ENCODE measurements at regions not wholly inside any gene's neighbourhood (a gene's known extent, or its start where the extent isn't known, plus 50 kb on each side); places are given as distances from the start of the nearest gene placed in this dataset.
A peak's percentile ranks its signal among the peaks of the same experiment; 100 is the strongest.
"Not testable (repeated sequence)": the region's sequence is repeated elsewhere in the genome, so short reads cannot be mapped to it uniquely, and the experiment has no call there.

- no peaks in the 10 kb centered on the region for H3K27me3 ChIP-seq (ENCODE audit: control insufficient read depth, insufficient read depth, low read length)
- H3K4me1 ChIP-seq (ENCODE audit: control insufficient read depth, insufficient read depth, low read length): no peaks in the 10 kb centered on the region
- H3K36me3 ChIP-seq (ENCODE audit: control insufficient read depth, insufficient read depth, low read length): no peaks in the 10 kb centered on the region
- H3K27ac ChIP-seq (ENCODE audit: low read depth, low read length): no peak overlapping the region
- no peak overlapping the region for H3K4me3 ChIP-seq (ENCODE audit: low read depth, low read length)
- WGBS (ENCODE audit: insufficient coverage): 87% methylated on average over 5 of the region's 8 CpGs
- H3K9me3 ChIP-seq (ENCODE audit: control insufficient read depth, insufficient read depth, low read length): no peaks in the 10 kb centered on the region
- no peak for DNase-seq (ENCODE audit: low read depth in 4 of 6, low spot score in 6 of 6)
Observed at GRCh38 chr19:31532034-31532433, 182.8 kb upstream of the TSHZ3 start.

GRCh38 chr19:31533114-31533513 is 183.9 kb upstream of the TSHZ3 start:
- H3K27me3 ChIP-seq (ENCODE audit: control insufficient read depth, insufficient read depth, low read length): no peaks in the 10 kb centered on the region
- DNase-seq (ENCODE audit: low read depth in 4 of 6, low spot score in 6 of 6): no peak
- 100% methylated on average over 1 of the region's 3 CpGs for WGBS (ENCODE audit: insufficient coverage)
- no peak overlapping the region for H3K27ac ChIP-seq (ENCODE audit: low read depth, low read length)
- H3K4me1 ChIP-seq (ENCODE audit: control insufficient read depth, insufficient read depth, low read length): no peaks in the 10 kb centered on the region
- H3K4me3 ChIP-seq (ENCODE audit: low read depth, low read length): no peak overlapping the region
- no peaks in the 10 kb centered on the region for H3K36me3 ChIP-seq (ENCODE audit: control insufficient read depth, insufficient read depth, low read length)
- no peaks in the 10 kb centered on the region for H3K9me3 ChIP-seq (ENCODE audit: control insufficient read depth, insufficient read depth, low read length)

- H3K27me3 ChIP-seq (ENCODE audit: control insufficient read depth, insufficient read depth, low read length): no peaks in the 10 kb centered on the region
- H3K9me3 ChIP-seq (ENCODE audit: control insufficient read depth, insufficient read depth, low read length): no peaks in the 10 kb centered on the region
- H3K4me3 ChIP-seq (ENCODE audit: low read depth, low read length): no peak overlapping the region
- no peaks in the 10 kb centered on the region for H3K36me3 ChIP-seq (ENCODE audit: control insufficient read depth, insufficient read depth, low read length)
- no peaks in the 10 kb centered on the region for H3K4me1 ChIP-seq (ENCODE audit: control insufficient read depth, insufficient read depth, low read length)
- no peak overlapping the region for H3K27ac ChIP-seq (ENCODE audit: low read depth, low read length)
- no peak for DNase-seq (ENCODE audit: low read depth in 4 of 6, low spot score in 6 of 6)
Observed at GRCh38 chr19:31534231-31534630, 185.0 kb upstream of the TSHZ3 start.

GRCh38 chr19:31534786-31535657 is 185.8 kb upstream of the TSHZ3 start:
- H3K27me3 ChIP-seq (ENCODE audit: control insufficient read depth, insufficient read depth, low read length): no peaks in the 10 kb centered on the region
- H3K4me1 ChIP-seq (ENCODE audit: control insufficient read depth, insufficient read depth, low read length): no peaks in the 10 kb centered on the region
- H3K27ac ChIP-seq (ENCODE audit: low read depth, low read length): no peak overlapping the region
- no peak overlapping the region for H3K4me3 ChIP-seq (ENCODE audit: low read depth, low read length)
- no peaks in the 10 kb centered on the region for H3K9me3 ChIP-seq (ENCODE audit: control insufficient read depth, insufficient read depth, low read length)
- peak in 1 of 6 donors; percentile 14 for DNase-seq (ENCODE audit: low read depth in 4 of 6, low spot score in 6 of 6)
- 81% methylated on average over 8 of the region's 17 CpGs for WGBS (ENCODE audit: insufficient coverage)
- no peaks in the 10 kb centered on the region for H3K36me3 ChIP-seq (ENCODE audit: control insufficient read depth, insufficient read depth, low read length)

GRCh38 chr19:31535691-31536460 is 186.6 kb upstream of the TSHZ3 start:
- no peak for DNase-seq (ENCODE audit: low read depth in 4 of 6, low spot score in 6 of 6)
- 83% methylated on average over 8 of the region's 8 CpGs for WGBS (ENCODE audit: insufficient coverage)
- Histone ChIP-seq H3K27me3 (ENCODE audit: control insufficient read depth, insufficient read depth, low read length) (no peaks in the 10 kb centered on the region), H3K36me3 (ENCODE audit: control insufficient read depth, insufficient read depth, low read length) (no peaks in the 10 kb centered on the region), H3K4me1 (ENCODE audit: control insufficient read depth, insufficient read depth, low read length) (no peaks in the 10 kb centered on the region), H3K4me3 (ENCODE audit: low read depth, low read length) (no peak overlapping the region), H3K9me3 (ENCODE audit: control insufficient read depth, insufficient read depth, low read length) (no peaks in the 10 kb centered on the region), H3K27ac (ENCODE audit: low read depth, low read length) (no peak overlapping the region)

GRCh38 chr19:31537136-31537535 is 187.9 kb upstream of the TSHZ3 start:
- Histone ChIP-seq H3K9me3 (ENCODE audit: control insufficient read depth, insufficient read depth, low read length) (no peaks in the 10 kb centered on the region), H3K27me3 (ENCODE audit: control insufficient read depth, insufficient read depth, low read length) (no peaks in the 10 kb centered on the region), H3K4me1 (ENCODE audit: control insufficient read depth, insufficient read depth, low read length) (no peaks in the 10 kb centered on the region), H3K27ac (ENCODE audit: low read depth, low read length) (no peak overlapping the region), H3K4me3 (ENCODE audit: low read depth, low read length) (no peak overlapping the region), H3K36me3 (ENCODE audit: control insufficient read depth, insufficient read depth, low read length) (no peaks in the 10 kb centered on the region)
- WGBS (ENCODE audit: insufficient coverage): 86% methylated on average over 1 of the region's 3 CpGs
- no peak for DNase-seq (ENCODE audit: low read depth in 4 of 6, low spot score in 6 of 6)

- not testable (repeated sequence) for H3K36me3 ChIP-seq (ENCODE audit: control insufficient read depth, insufficient read depth, low read length); H3K27ac ChIP-seq (ENCODE audit: low read depth, low read length); H3K4me3 ChIP-seq (ENCODE audit: low read depth, low read length); H3K4me1 ChIP-seq (ENCODE audit: control insufficient read depth, insufficient read depth, low read length); H3K9me3 ChIP-seq (ENCODE audit: control insufficient read depth, insufficient read depth, low read length); H3K27me3 ChIP-seq (ENCODE audit: control insufficient read depth, insufficient read depth, low read length); DNase-seq (ENCODE audit: low read depth in 4 of 6, low spot score in 6 of 6)
- WGBS (ENCODE audit: insufficient coverage): no CpG with 5 or more reads among the region's 5 CpGs
Observed at GRCh38 chr19:31537902-31538301, 188.7 kb upstream of the TSHZ3 start.

GRCh38 chr19:31538879-31539278 is 189.6 kb upstream of the TSHZ3 start:
- WGBS (ENCODE audit: insufficient coverage): 79% methylated on average over 2 of the region's 5 CpGs
- Histone ChIP-seq H3K9me3 (ENCODE audit: control insufficient read depth, insufficient read depth, low read length) (no peaks in the 10 kb centered on the region), H3K4me1 (ENCODE audit: control insufficient read depth, insufficient read depth, low read length) (no peaks in the 10 kb centered on the region), H3K4me3 (ENCODE audit: low read depth, low read length) (no peak overlapping the region), H3K36me3 (ENCODE audit: control insufficient read depth, insufficient read depth, low read length) (no peaks in the 10 kb centered on the region), H3K27ac (ENCODE audit: low read depth, low read length) (no peak overlapping the region), H3K27me3 (ENCODE audit: control insufficient read depth, insufficient read depth, low read length) (no peaks in the 10 kb centered on the region)
- no peak for DNase-seq (ENCODE audit: low read depth in 4 of 6, low spot score in 6 of 6)

GRCh38 chr19:31539386-31539785 is 190.2 kb upstream of the TSHZ3 start:
- Histone ChIP-seq H3K4me3 (ENCODE audit: low read depth, low read length) (no peak overlapping the region), H3K36me3 (ENCODE audit: control insufficient read depth, insufficient read depth, low read length) (no peaks in the 10 kb centered on the region), H3K9me3 (ENCODE audit: control insufficient read depth, insufficient read depth, low read length) (no peaks in the 10 kb centered on the region), H3K27me3 (ENCODE audit: control insufficient read depth, insufficient read depth, low read length) (no peaks in the 10 kb centered on the region), H3K4me1 (ENCODE audit: control insufficient read depth, insufficient read depth, low read length) (no peaks in the 10 kb centered on the region), H3K27ac (ENCODE audit: low read depth, low read length) (no peak overlapping the region)
- no peak for DNase-seq (ENCODE audit: low read depth in 4 of 6, low spot score in 6 of 6)
- WGBS (ENCODE audit: insufficient coverage): no CpG with 5 or more reads among the region's 6 CpGs

GRCh38 chr19:31541396-31541795 is 192.2 kb upstream of the TSHZ3 start:
- WGBS (ENCODE audit: insufficient coverage): 67% methylated on average over 1 of the region's 2 CpGs
- Histone ChIP-seq H3K4me1 (ENCODE audit: control insufficient read depth, insufficient read depth, low read length) (no peaks in the 10 kb centered on the region), H3K27me3 (ENCODE audit: control insufficient read depth, insufficient read depth, low read length) (no peaks in the 10 kb centered on the region), H3K27ac (ENCODE audit: low read depth, low read length) (no peak overlapping the region), H3K9me3 (ENCODE audit: control insufficient read depth, insufficient read depth, low read length) (no peaks in the 10 kb centered on the region), H3K4me3 (ENCODE audit: low read depth, low read length) (no peak overlapping the region), H3K36me3 (ENCODE audit: control insufficient read depth, insufficient read depth, low read length) (no peaks in the 10 kb centered on the region)
- no peak for DNase-seq (ENCODE audit: low read depth in 4 of 6, low spot score in 6 of 6)

Data from spinal cord (tissue), 9 donors.